ENCODE measurements at regions not wholly inside any gene's neighbourhood (a gene's known extent, or its start where the extent isn't known, plus 50 kb on each side); places are given as distances from the start of the nearest gene placed in this dataset.
A peak's percentile ranks its signal among the peaks of the same experiment; 100 is the strongest.

GRCh38 chr16:85416228-85417109 lies 196.7 kb upstream of the GSE1 start (continued):
- TF ChIP-seq ELF3 (CRISPR knock-in tag; IDR thresholded peaks at IDR 0.05) = peak; percentile 87
- no peak for TF ChIP-seq HES4 (CRISPR knock-in tag; IDR thresholded peaks at IDR 0.05; ENCODE audit: borderline replicate concordance)
- TF ChIP-seq, protein P1, sequence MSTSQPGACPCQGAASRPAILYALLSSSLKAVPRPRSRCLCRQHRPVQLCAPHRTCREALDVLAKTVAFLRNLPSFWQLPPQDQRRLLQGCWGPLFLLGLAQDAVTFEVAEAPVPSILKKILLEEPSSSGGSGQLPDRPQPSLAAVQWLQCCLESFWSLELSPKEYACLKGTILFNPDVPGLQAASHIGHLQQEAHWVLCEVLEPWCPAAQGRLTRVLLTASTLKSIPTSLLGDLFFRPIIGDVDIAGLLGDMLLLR (CRISPR knock-in tag; IDR thresholded peaks at IDR 0.05) = no peak
- TF ChIP-seq ZNF317 (CRISPR knock-in tag; IDR thresholded peaks at IDR 0.05) = no peak
- TF ChIP-seq NCOR1 (IDR thresholded peaks at IDR 0.05; ENCODE audit: borderline replicate concordance, low read length) = no peak
- no peak for TF ChIP-seq TMF1 (CRISPR knock-in tag; IDR thresholded peaks at IDR 0.05; ENCODE audit: low read depth)
- TF ChIP-seq NR2F1 (CRISPR knock-in tag; IDR thresholded peaks at IDR 0.05) = no peak
- no peak for TF ChIP-seq HMGA1 (CRISPR knock-in tag; conservative IDR thresholded peaks at IDR 0.05)
- no peak for TF ChIP-seq ARID3A (IDR thresholded peaks at IDR 0.05; ENCODE audit: low read depth, low read length)
- TF ChIP-seq ZFP37 (CRISPR knock-in tag; IDR thresholded peaks at IDR 0.05; ENCODE audit: borderline replicate concordance) = no peak
- no peak for TF ChIP-seq SMARCC2 (IDR thresholded peaks at IDR 0.05)
- no peak for TF ChIP-seq ZNF460 (CRISPR knock-in tag; IDR thresholded peaks at IDR 0.05; ENCODE audit: borderline replicate concordance)
- TF ChIP-seq ZNF572 (CRISPR knock-in tag; IDR thresholded peaks at IDR 0.05) = no peak
- no peak for TF ChIP-seq GPN1 (CRISPR knock-in tag; IDR thresholded peaks at IDR 0.05; ENCODE audit: borderline replicate concordance)
- TF ChIP-seq CREB3 (CRISPR knock-in tag; IDR thresholded peaks at IDR 0.05) = no peak
- no peak for TF ChIP-seq CBX5 (CRISPR knock-in tag; IDR thresholded peaks at IDR 0.05; ENCODE audit: borderline replicate concordance)
- TF ChIP-seq ZNF136 (CRISPR knock-in tag; IDR thresholded peaks at IDR 0.05; ENCODE audit: low read depth) = no peak
- no peak for TF ChIP-seq PRPF4 (IDR thresholded peaks at IDR 0.05; ENCODE audit: low read depth, low read length, poor library complexity, severe bottlenecking)
- no peak for TF ChIP-seq RBFOX2 (IDR thresholded peaks at IDR 0.05; ENCODE audit: low read depth, low read length)
- TF ChIP-seq, protein P2, sequence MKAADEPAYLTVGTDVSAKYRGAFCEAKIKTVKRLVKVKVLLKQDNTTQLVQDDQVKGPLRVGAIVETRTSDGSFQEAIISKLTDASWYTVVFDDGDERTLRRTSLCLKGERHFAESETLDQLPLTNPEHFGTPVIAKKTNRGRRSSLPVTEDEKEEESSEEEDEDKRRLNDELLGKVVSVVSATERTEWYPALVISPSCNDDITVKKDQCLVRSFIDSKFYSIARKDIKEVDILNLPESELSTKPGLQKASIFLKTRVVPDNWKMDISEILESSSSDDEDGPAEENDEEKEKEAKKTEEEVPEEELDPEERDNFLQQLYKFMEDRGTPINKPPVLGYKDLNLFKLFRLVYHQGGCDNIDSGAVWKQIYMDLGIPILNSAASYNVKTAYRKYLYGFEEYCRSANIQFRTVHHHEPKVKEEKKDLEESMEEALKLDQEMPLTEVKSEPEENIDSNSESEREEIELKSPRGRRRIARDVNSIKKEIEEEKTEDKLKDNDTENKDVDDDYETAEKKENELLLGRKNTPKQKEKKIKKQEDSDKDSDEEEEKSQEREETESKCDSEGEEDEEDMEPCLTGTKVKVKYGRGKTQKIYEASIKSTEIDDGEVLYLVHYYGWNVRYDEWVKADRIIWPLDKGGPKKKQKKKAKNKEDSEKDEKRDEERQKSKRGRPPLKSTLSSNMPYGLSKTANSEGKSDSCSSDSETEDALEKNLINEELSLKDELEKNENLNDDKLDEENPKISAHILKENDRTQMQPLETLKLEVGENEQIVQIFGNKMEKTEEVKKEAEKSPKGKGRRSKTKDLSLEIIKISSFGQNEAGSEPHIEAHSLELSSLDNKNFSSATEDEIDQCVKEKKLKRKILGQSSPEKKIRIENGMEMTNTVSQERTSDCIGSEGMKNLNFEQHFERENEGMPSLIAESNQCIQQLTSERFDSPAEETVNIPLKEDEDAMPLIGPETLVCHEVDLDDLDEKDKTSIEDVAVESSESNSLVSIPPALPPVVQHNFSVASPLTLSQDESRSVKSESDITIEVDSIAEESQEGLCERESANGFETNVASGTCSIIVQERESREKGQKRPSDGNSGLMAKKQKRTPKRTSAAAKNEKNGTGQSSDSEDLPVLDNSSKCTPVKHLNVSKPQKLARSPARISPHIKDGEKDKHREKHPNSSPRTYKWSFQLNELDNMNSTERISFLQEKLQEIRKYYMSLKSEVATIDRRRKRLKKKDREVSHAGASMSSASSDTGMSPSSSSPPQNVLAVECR (CRISPR knock-in tag; IDR thresholded peaks at IDR 0.05; ENCODE audit: borderline replicate concordance) = peak; percentile 52; the same call in 1 of the 2 replicates
- TF ChIP-seq SIN3B (IDR thresholded peaks at IDR 0.05; ENCODE audit: low read length) = no peak
- TF ChIP-seq, protein P3, sequence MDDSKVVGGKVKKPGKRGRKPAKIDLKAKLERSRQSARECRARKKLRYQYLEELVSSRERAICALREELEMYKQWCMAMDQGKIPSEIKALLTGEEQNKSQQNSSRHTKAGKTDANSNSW (CRISPR knock-in tag; IDR thresholded peaks at IDR 0.05; ENCODE audit: borderline replicate concordance) = no peak
